Epithelial cell of esophagus (primary cell): ENCODE measurements at regions not wholly inside any gene's neighbourhood (a gene's known extent, or its start where the extent isn't known, plus 50 kb on each side); places are given as distances from the start of the nearest gene placed in this dataset.
"Not testable (repeated sequence)": the region's sequence is repeated elsewhere in the genome, so short reads cannot be mapped to it uniquely, and the experiment has no call there.

Experiments
- DNase-seq: peaks from one replicate; pipeline ENCODE4 v3.0.0; 2010; ENCODE audit warnings: low read depth
- H3K4me3 ChIP-seq: 2 replicates; pipeline ENCODE4 v1.5.1; 2011; ENCODE audit warnings: mild to moderate bottlenecking, low read length, control low read depth
- CTCF ChIP-seq: IDR thresholded peaks from 2 replicates; pipeline ENCODE4 v1.5.1; 2011; ENCODE audit warnings: low read depth, mild to moderate bottlenecking, low read length, control low read depth, inconsistent platforms; ENCODE audit not compliant: insufficient read depth; ENCODE audit errors: missing control alignments

- no peak for TF ChIP-seq CTCF
- no peak for DNase-seq
Observed at GRCh38 chr7:86995052-86995725, 64.3 kb downstream of the ELAPOR2 start.

GRCh38 chr7:86991771-86992191 lies 67.7 kb downstream of the ELAPOR2 start:
- no peak for TF ChIP-seq CTCF
- no peak overlapping the region for H3K4me3 ChIP-seq
- no peak for DNase-seq

More at GRCh38 chr7:86995052-86995725, 64.3 kb downstream of the ELAPOR2 start:
- H3K4me3 ChIP-seq, result no peak overlapping the region

GRCh38 chr7:86991093-86991769 lies 68.2 kb downstream of the ELAPOR2 start:
- TF ChIP-seq CTCF, result no peak
- DNase-seq, result no peak
- no peak overlapping the region for H3K4me3 ChIP-seq

GRCh38 chr7:86989407-86989806 lies 70.0 kb downstream of the ELAPOR2 start:
- H3K4me3 ChIP-seq, result no peak overlapping the region
- TF ChIP-seq CTCF, result no peak
- DNase-seq, result no peak

GRCh38 chr7:86987834-86988233 lies 71.6 kb downstream of the ELAPOR2 start:
- DNase-seq, H3K4me3 ChIP-seq: not testable (repeated sequence)

GRCh38 chr7:86987358-86987757 lies 72.1 kb downstream of the ELAPOR2 start:
- not testable (repeated sequence) for H3K4me3 ChIP-seq, DNase-seq

- DNase-seq, H3K4me3 ChIP-seq: not testable (repeated sequence)
Observed at GRCh38 chr7:86985342-86985741, 74.1 kb downstream of the ELAPOR2 start.

GRCh38 chr7:86983654-86984053 lies 75.8 kb downstream of the ELAPOR2 start:
- not testable (repeated sequence) for DNase-seq, H3K4me3 ChIP-seq

- H3K4me3 ChIP-seq, DNase-seq: not testable (repeated sequence)
Observed at GRCh38 chr7:86981937-86982336, 77.5 kb downstream of the ELAPOR2 start.
